ENCODE measurements at regions not wholly inside any gene's neighbourhood (a gene's known extent, or its start where the extent isn't known, plus 50 kb on each side); places are given as distances from the start of the nearest gene placed in this dataset.

GRCh38 chr4:115228851-115229250, 115.4 kb upstream of the NDST4 start:
- no peak overlapping the region for H3K27ac ChIP-seq (ENCODE audit: low read depth, low read length)
- POLR2A ChIA-PET: no interaction called here
- DNase-seq (ENCODE audit: low read depth, low spot score): no peak
- CTCF ChIA-PET: no interaction called here
- H3K4me3 ChIP-seq (ENCODE audit: low read depth, low read length): no peak overlapping the region
- H3K27me3 ChIP-seq (ENCODE audit: control insufficient read depth, insufficient read depth, low read length): no peaks in the 10 kb centered on the region
- TF ChIP-seq, protein P1, sequence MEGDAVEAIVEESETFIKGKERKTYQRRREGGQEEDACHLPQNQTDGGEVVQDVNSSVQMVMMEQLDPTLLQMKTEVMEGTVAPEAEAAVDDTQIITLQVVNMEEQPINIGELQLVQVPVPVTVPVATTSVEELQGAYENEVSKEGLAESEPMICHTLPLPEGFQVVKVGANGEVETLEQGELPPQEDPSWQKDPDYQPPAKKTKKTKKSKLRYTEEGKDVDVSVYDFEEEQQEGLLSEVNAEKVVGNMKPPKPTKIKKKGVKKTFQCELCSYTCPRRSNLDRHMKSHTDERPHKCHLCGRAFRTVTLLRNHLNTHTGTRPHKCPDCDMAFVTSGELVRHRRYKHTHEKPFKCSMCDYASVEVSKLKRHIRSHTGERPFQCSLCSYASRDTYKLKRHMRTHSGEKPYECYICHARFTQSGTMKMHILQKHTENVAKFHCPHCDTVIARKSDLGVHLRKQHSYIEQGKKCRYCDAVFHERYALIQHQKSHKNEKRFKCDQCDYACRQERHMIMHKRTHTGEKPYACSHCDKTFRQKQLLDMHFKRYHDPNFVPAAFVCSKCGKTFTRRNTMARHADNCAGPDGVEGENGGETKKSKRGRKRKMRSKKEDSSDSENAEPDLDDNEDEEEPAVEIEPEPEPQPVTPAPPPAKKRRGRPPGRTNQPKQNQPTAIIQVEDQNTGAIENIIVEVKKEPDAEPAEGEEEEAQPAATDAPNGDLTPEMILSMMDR (IDR thresholded peaks at IDR 0.05; ENCODE audit: low read depth, low read length): no peak
- no peaks in the 10 kb centered on the region for H3K9me3 ChIP-seq (ENCODE audit: control insufficient read depth, insufficient read depth, low read length)

- ChIA-PET POLR2A (no interaction called here), CTCF (no interaction called here)
- Histone ChIP-seq H3K9me3 (ENCODE audit: control insufficient read depth, insufficient read depth, low read length) (no peaks in the 10 kb centered on the region), H3K4me3 (ENCODE audit: low read depth, low read length) (no peak overlapping the region), H3K27me3 (ENCODE audit: control insufficient read depth, insufficient read depth, low read length) (no peaks in the 10 kb centered on the region), H3K27ac (ENCODE audit: low read depth, low read length) (no peak overlapping the region)
- TF ChIP-seq, protein P1 (IDR thresholded peaks at IDR 0.05; ENCODE audit: low read depth, low read length): no peak
- no peak for DNase-seq (ENCODE audit: low read depth, low spot score)
Observed at GRCh38 chr4:115222061-115222460, 108.6 kb upstream of the NDST4 start.

GRCh38 chr4:115219862-115220261, 106.4 kb upstream of the NDST4 start:
- Histone ChIP-seq H3K27me3 (ENCODE audit: control insufficient read depth, insufficient read depth, low read length) (no peaks in the 10 kb centered on the region), H3K4me3 (ENCODE audit: low read depth, low read length) (no peak overlapping the region), H3K9me3 (ENCODE audit: control insufficient read depth, insufficient read depth, low read length) (no peaks in the 10 kb centered on the region), H3K27ac (ENCODE audit: low read depth, low read length) (no peak overlapping the region)
- ChIA-PET POLR2A (no interaction called here), CTCF (no interaction called here)
- DNase-seq (ENCODE audit: low read depth, low spot score): no peak
- TF ChIP-seq, protein P1 (IDR thresholded peaks at IDR 0.05; ENCODE audit: low read depth, low read length): no peak

- H3K4me3 ChIP-seq (ENCODE audit: low read depth, low read length): no peak overlapping the region
- POLR2A ChIA-PET: no interaction called here
- H3K27ac ChIP-seq (ENCODE audit: low read depth, low read length): no peak overlapping the region
- H3K27me3 ChIP-seq (ENCODE audit: control insufficient read depth, insufficient read depth, low read length): no peaks in the 10 kb centered on the region
- TF ChIP-seq, protein P1 (IDR thresholded peaks at IDR 0.05; ENCODE audit: low read depth, low read length): no peak
- H3K9me3 ChIP-seq (ENCODE audit: control insufficient read depth, insufficient read depth, low read length): no peaks in the 10 kb centered on the region
- CTCF ChIA-PET: no interaction called here
- no peak for DNase-seq (ENCODE audit: low read depth, low spot score)
Observed at GRCh38 chr4:115219315-115219860, 106.0 kb upstream of the NDST4 start.

DNA sequence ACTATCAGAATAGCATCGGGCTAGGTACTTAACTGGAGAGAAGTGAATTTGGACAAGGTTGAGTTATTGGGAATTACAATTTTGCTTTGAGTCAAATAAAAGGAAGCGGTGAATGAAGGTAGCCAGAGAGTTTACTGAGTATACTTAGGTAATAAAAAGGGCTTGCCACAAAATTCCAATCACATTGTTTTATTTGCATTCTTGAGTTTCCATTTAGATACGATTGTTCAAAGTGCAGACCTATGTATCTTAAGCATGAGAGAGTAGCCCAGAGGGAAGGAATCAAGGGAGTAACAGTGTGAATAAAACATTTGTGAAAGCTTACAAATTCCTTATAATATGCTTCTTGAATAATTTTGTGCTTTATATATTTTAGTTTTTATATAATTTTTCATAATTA, 102.5 kb upstream of the NDST4 start:
- H3K27ac ChIP-seq (ENCODE audit: low read depth, low read length): no peak overlapping the region
- no peak overlapping the region for H3K4me3 ChIP-seq (ENCODE audit: low read depth, low read length)
- ChIA-PET CTCF (no interaction called here), POLR2A (no interaction called here)
- TF ChIP-seq, protein P1 (IDR thresholded peaks at IDR 0.05; ENCODE audit: low read depth, low read length): no peak
- no peaks in the 10 kb centered on the region for H3K27me3 ChIP-seq (ENCODE audit: control insufficient read depth, insufficient read depth, low read length)
- no peak for DNase-seq (ENCODE audit: low read depth, low spot score)
- H3K9me3 ChIP-seq (ENCODE audit: control insufficient read depth, insufficient read depth, low read length): no peaks in the 10 kb centered on the region

Measured in AG04450 (cell line).